Activated CD4-positive, alpha-beta T cell treated with anti-CD3 and anti-CD28 coated beads, Interleukin-2, amount 10 ng/mL, durations not matched to agents 24 days and 14 days (primary cell): ENCODE measurements at regions not wholly inside any gene's neighbourhood (a gene's known extent, or its start where the extent isn't known, plus 50 kb on each side); places are given as distances from the start of the nearest gene placed in this dataset.

Experiments
- DNase-seq: peaks from one replicate; pipeline ENCODE4 v3.0.0; 2022
- H3K27ac Mint-ChIP-seq: one replicate; pipeline ENCODE4 v1.8.0; 2022; ENCODE audit warnings: mild to moderate bottlenecking, mixed read lengths
- H3K27me3 Mint-ChIP-seq: one replicate; pipeline ENCODE4 v1.8.0; 2022; ENCODE audit warnings: mixed read lengths
- H3K36me3 Mint-ChIP-seq: one replicate; pipeline ENCODE4 v1.8.0; 2022; ENCODE audit warnings: low read depth, mild to moderate bottlenecking, mixed read lengths
- H3K4me1 Mint-ChIP-seq: one replicate; pipeline ENCODE4 v1.8.0; 2021; ENCODE audit warnings: mixed read lengths
- H3K4me3 Mint-ChIP-seq: one replicate; pipeline ENCODE4 v1.8.0; 2022; ENCODE audit warnings: mild to moderate bottlenecking, moderate library complexity, mixed read lengths
- H3K9me3 Mint-ChIP-seq: one replicate; pipeline ENCODE4 v1.8.0; 2021; ENCODE audit warnings: mixed read lengths
- intact Hi-C: fragments of 100-400 bp; cut with micrococcal nuclease; formaldehyde crosslinking; loops from one replicate; pipeline ENCODE4 v1.15.1; 2023

GRCh38 chr6:140182821-140183220 lies 808.4 kb upstream of the CITED2 start:
- Mint-ChIP-seq H3K9me3 (no peaks in the 10 kb centered on the region), H3K27ac (no peak overlapping the region), H3K4me3 (no peak overlapping the region), H3K36me3 (no peaks in the 10 kb centered on the region), H3K4me1 (no peaks in the 10 kb centered on the region), H3K27me3 (no peaks in the 10 kb centered on the region)
- intact Hi-C loops = no loop called here
- no peak for DNase-seq

- H3K36me3 Mint-ChIP-seq = no peaks in the 10 kb centered on the region
- intact Hi-C loops = no loop called here
- no peak overlapping the region for H3K4me3 Mint-ChIP-seq
- no peak overlapping the region for H3K27ac Mint-ChIP-seq
- no peaks in the 10 kb centered on the region for H3K9me3 Mint-ChIP-seq
- no peak for DNase-seq
- H3K27me3 Mint-ChIP-seq = no peaks in the 10 kb centered on the region
- H3K4me1 Mint-ChIP-seq = no peaks in the 10 kb centered on the region
These were observed 807.4 kb upstream of the CITED2 start for GRCh38 chr6:140181876-140182275.

GRCh38 chr6:140180306-140180705 lies 805.9 kb upstream of the CITED2 start:
- no peaks in the 10 kb centered on the region for H3K4me1 Mint-ChIP-seq
- DNase-seq = no peak
- intact Hi-C loops = no loop called here
- H3K4me3 Mint-ChIP-seq = no peak overlapping the region
- no peaks in the 10 kb centered on the region for H3K27me3 Mint-ChIP-seq
- H3K27ac Mint-ChIP-seq = no peak overlapping the region
- no peaks in the 10 kb centered on the region for H3K9me3 Mint-ChIP-seq
- H3K36me3 Mint-ChIP-seq = no peaks in the 10 kb centered on the region

GRCh38 chr6:140178935-140179334 lies 804.5 kb upstream of the CITED2 start:
- no peak for DNase-seq
- intact Hi-C loops = no loop called here
- Mint-ChIP-seq H3K4me3 (no peak overlapping the region), H3K27ac (no peak overlapping the region), H3K9me3 (no peaks in the 10 kb centered on the region), H3K36me3 (no peaks in the 10 kb centered on the region), H3K4me1 (no peaks in the 10 kb centered on the region), H3K27me3 (no peaks in the 10 kb centered on the region)

- Mint-ChIP-seq H3K27ac (no peak overlapping the region), H3K9me3 (no peaks in the 10 kb centered on the region), H3K4me1 (no peaks in the 10 kb centered on the region), H3K4me3 (no peak overlapping the region), H3K36me3 (no peaks in the 10 kb centered on the region), H3K27me3 (no peaks in the 10 kb centered on the region)
- intact Hi-C loops = no loop called here
- no peak for DNase-seq
These were observed 804.1 kb upstream of the CITED2 start for GRCh38 chr6:140178520-140178919.

GRCh38 chr6:140176306-140176705 lies 801.9 kb upstream of the CITED2 start:
- Mint-ChIP-seq H3K36me3 (no peaks in the 10 kb centered on the region), H3K4me1 (no peaks in the 10 kb centered on the region), H3K27me3 (no peaks in the 10 kb centered on the region), H3K4me3 (no peak overlapping the region), H3K27ac (no peak overlapping the region), H3K9me3 (no peaks in the 10 kb centered on the region)
- intact Hi-C loops = no loop called here
- no peak for DNase-seq

- no peaks in the 10 kb centered on the region for H3K36me3 Mint-ChIP-seq
- no peak for DNase-seq
- intact Hi-C loops = no loop called here
- no peak overlapping the region for H3K4me3 Mint-ChIP-seq
- no peaks in the 10 kb centered on the region for H3K27me3 Mint-ChIP-seq
- no peak overlapping the region for H3K27ac Mint-ChIP-seq
- H3K9me3 Mint-ChIP-seq = no peaks in the 10 kb centered on the region
- H3K4me1 Mint-ChIP-seq = no peaks in the 10 kb centered on the region
These were observed 801.0 kb upstream of the CITED2 start for GRCh38 chr6:140175486-140175885.

GRCh38 chr6:140174524-140174923 lies 800.1 kb upstream of the CITED2 start:
- DNase-seq = no peak
- H3K27ac Mint-ChIP-seq = no peak overlapping the region
- intact Hi-C loops = no loop called here
- H3K27me3 Mint-ChIP-seq = no peaks in the 10 kb centered on the region
- no peaks in the 10 kb centered on the region for H3K4me1 Mint-ChIP-seq
- no peak overlapping the region for H3K4me3 Mint-ChIP-seq
- H3K9me3 Mint-ChIP-seq = no peaks in the 10 kb centered on the region
- H3K36me3 Mint-ChIP-seq = no peaks in the 10 kb centered on the region

GRCh38 chr6:140168365-140168764 lies 793.9 kb upstream of the CITED2 start:
- Mint-ChIP-seq H3K36me3 (no peaks in the 10 kb centered on the region), H3K9me3 (no peaks in the 10 kb centered on the region), H3K27me3 (no peaks in the 10 kb centered on the region), H3K27ac (no peak overlapping the region), H3K4me1 (no peaks in the 10 kb centered on the region), H3K4me3 (no peak overlapping the region)
- no peak for DNase-seq
- intact Hi-C loops = no loop called here

- H3K4me1 Mint-ChIP-seq = no peaks in the 10 kb centered on the region
- H3K4me3 Mint-ChIP-seq = no peak overlapping the region
- peaks cover 3% of the 10 kb centered on the region for H3K9me3 Mint-ChIP-seq
- DNase-seq = no peak
- intact Hi-C loops = no loop called here
- no peak overlapping the region for H3K27ac Mint-ChIP-seq
- no peaks in the 10 kb centered on the region for H3K36me3 Mint-ChIP-seq
- no peaks in the 10 kb centered on the region for H3K27me3 Mint-ChIP-seq
These were observed 786.5 kb upstream of the CITED2 start for GRCh38 chr6:140160909-140161308.

GRCh38 chr6:140160494-140160893 lies 786.0 kb upstream of the CITED2 start:
- no peak for DNase-seq
- Mint-ChIP-seq H3K27ac (no peak overlapping the region), H3K36me3 (no peaks in the 10 kb centered on the region), H3K9me3 (peaks cover 3% of the 10 kb centered on the region), H3K27me3 (no peaks in the 10 kb centered on the region), H3K4me1 (no peaks in the 10 kb centered on the region), H3K4me3 (no peak overlapping the region)
- intact Hi-C loops = no loop called here

GRCh38 chr6:140156131-140156530 lies 781.7 kb upstream of the CITED2 start:
- no peaks in the 10 kb centered on the region for H3K4me1 Mint-ChIP-seq
- no peaks in the 10 kb centered on the region for H3K9me3 Mint-ChIP-seq
- no peak overlapping the region for H3K4me3 Mint-ChIP-seq
- intact Hi-C loops = no loop called here
- no peaks in the 10 kb centered on the region for H3K27me3 Mint-ChIP-seq
- no peak overlapping the region for H3K27ac Mint-ChIP-seq
- no peaks in the 10 kb centered on the region for H3K36me3 Mint-ChIP-seq
- DNase-seq = no peak

GRCh38 chr6:140155451-140156126 lies 781.1 kb upstream of the CITED2 start:
- intact Hi-C loops = no loop called here
- H3K27me3 Mint-ChIP-seq = no peaks in the 10 kb centered on the region
- no peaks in the 10 kb centered on the region for H3K9me3 Mint-ChIP-seq
- H3K27ac Mint-ChIP-seq = no peak overlapping the region
- no peak overlapping the region for H3K4me3 Mint-ChIP-seq
- H3K4me1 Mint-ChIP-seq = no peaks in the 10 kb centered on the region
- DNase-seq = no peak
- no peaks in the 10 kb centered on the region for H3K36me3 Mint-ChIP-seq

- Mint-ChIP-seq H3K27ac (no peak overlapping the region), H3K36me3 (no peaks in the 10 kb centered on the region), H3K4me1 (no peaks in the 10 kb centered on the region), H3K9me3 (no peaks in the 10 kb centered on the region), H3K4me3 (no peak overlapping the region), H3K27me3 (no peaks in the 10 kb centered on the region)
- DNase-seq = no peak
- intact Hi-C loops = no loop called here
These were observed 779.3 kb upstream of the CITED2 start for GRCh38 chr6:140153703-140154102.
